Calu3 (cell line): ENCODE measurements at regions not wholly inside any gene's neighbourhood (a gene's known extent, or its start where the extent isn't known, plus 50 kb on each side); places are given as distances from the start of the nearest gene placed in this dataset.

Source experiments
- BruUV-seq: library from RNA; stranded (reverse); fragments of 400-500 nt; replicated peaks from 2 replicates; lab custom pipeline; 2021; lab: Mats Ljungman, UMichigan
- CTCF ChIA-PET: fragments of 300-600 bp; sonication (Branson Sonifier 250); formaldehyde crosslinking; loops from one replicate; lab custom pipeline; 2022; ENCODE audit warnings: antibody characterized with exemption; lab: Charles Lee
- DNase-seq: peaks from one replicate; pipeline ENCODE4 v3.0.0; 2022
- H3K27ac Mint-ChIP-seq: one replicate; pipeline ENCODE4 v1.8.0; 2022; ENCODE audit warnings: mixed read lengths; ENCODE audit not compliant: unreplicated experiment
- H3K27me3 Mint-ChIP-seq: one replicate; pipeline ENCODE4 v1.8.0; 2022; ENCODE audit warnings: mixed read lengths; ENCODE audit not compliant: unreplicated experiment
- H3K36me3 Mint-ChIP-seq: one replicate; pipeline ENCODE4 v1.8.0; 2022; ENCODE audit warnings: mild to moderate bottlenecking, moderate library complexity, mixed read lengths; ENCODE audit not compliant: insufficient read depth, unreplicated experiment
- H3K4me1 Mint-ChIP-seq: one replicate; pipeline ENCODE4 v1.8.0; 2022; ENCODE audit warnings: mild to moderate bottlenecking, low read depth, mixed read lengths; ENCODE audit not compliant: unreplicated experiment
- H3K4me3 Mint-ChIP-seq: one replicate; pipeline ENCODE4 v1.8.0; 2022; ENCODE audit warnings: mild to moderate bottlenecking, low read depth, moderate library complexity, mixed read lengths; ENCODE audit not compliant: unreplicated experiment
- H3K9me3 Mint-ChIP-seq: one replicate; pipeline ENCODE4 v1.8.0; 2022; ENCODE audit warnings: low read depth, mixed read lengths; ENCODE audit not compliant: unreplicated experiment
- CTCF ChIP-seq: fragments of 200-600 bp; IDR thresholded peaks from one replicate; pipeline ENCODE4 v1.8.0; 2022; ENCODE audit warnings: antibody characterized with exemption; ENCODE audit not compliant: unreplicated experiment
- intact Hi-C: fragments of 100-400 bp; cut with micrococcal nuclease; formaldehyde crosslinking; loops from one replicate; pipeline ENCODE4 v1.10.0; 2022; ENCODE audit not compliant: unreplicated experiment

GRCh38 chr13:105167385-105167784 lies 1368.1 kb downstream of the EFNB2 start:
- Mint-ChIP-seq H3K27ac (no peak overlapping the region), H3K4me1 (peaks cover 7% of the 10 kb centered on the region), H3K36me3 (no peaks in the 10 kb centered on the region), H3K4me3 (no peak overlapping the region), H3K9me3 (peaks cover 4% of the 10 kb centered on the region), H3K27me3 (no peaks in the 10 kb centered on the region)
- intact Hi-C loops: no loop called here
- no peak for TF ChIP-seq CTCF
- CTCF ChIA-PET: no interaction called here
- no TSS peak for BruUV-seq
- DNase-seq: no peak

- Mint-ChIP-seq H3K36me3 (no peaks in the 10 kb centered on the region), H3K27ac (no peak overlapping the region), H3K4me1 (peaks cover 7% of the 10 kb centered on the region), H3K9me3 (peaks cover 4% of the 10 kb centered on the region), H3K27me3 (no peaks in the 10 kb centered on the region), H3K4me3 (no peak overlapping the region)
- CTCF ChIA-PET: no interaction called here
- intact Hi-C loops: no loop called here
- peak; percentile 0 for DNase-seq
- no TSS peak for BruUV-seq
- TF ChIP-seq CTCF: no peak
Observed at GRCh38 chr13:105165449-105166125, 1369.9 kb downstream of the EFNB2 start.

- no TSS peak for BruUV-seq
- H3K36me3 Mint-ChIP-seq: no peaks in the 10 kb centered on the region
- no peaks in the 10 kb centered on the region for H3K27me3 Mint-ChIP-seq
- no peak for DNase-seq
- H3K27ac Mint-ChIP-seq: no peak overlapping the region
- peaks cover 2% of the 10 kb centered on the region for H3K9me3 Mint-ChIP-seq
- CTCF ChIA-PET: no interaction called here
- no peak overlapping the region for H3K4me3 Mint-ChIP-seq
- intact Hi-C loops: no loop called here
- TF ChIP-seq CTCF: no peak
- no peaks in the 10 kb centered on the region for H3K4me1 Mint-ChIP-seq
Observed at GRCh38 chr13:105159841-105160240, 1375.6 kb downstream of the EFNB2 start.

GRCh38 chr13:105153611-105154010 lies 1381.9 kb downstream of the EFNB2 start:
- H3K27me3 Mint-ChIP-seq: no peaks in the 10 kb centered on the region
- no TSS peak for BruUV-seq
- H3K4me3 Mint-ChIP-seq: no peak overlapping the region
- intact Hi-C loops: no loop called here
- TF ChIP-seq CTCF: no peak
- no peaks in the 10 kb centered on the region for H3K36me3 Mint-ChIP-seq
- no peaks in the 10 kb centered on the region for H3K4me1 Mint-ChIP-seq
- DNase-seq: no peak
- CTCF ChIA-PET: no interaction called here
- H3K9me3 Mint-ChIP-seq: no peaks in the 10 kb centered on the region
- no peak overlapping the region for H3K27ac Mint-ChIP-seq
